ENCODE measurements at regions not wholly inside any gene's neighbourhood (a gene's known extent, or its start where the extent isn't known, plus 50 kb on each side); places are given as distances from the start of the nearest gene placed in this dataset.
"Not testable (repeated sequence)": the region's sequence is repeated elsewhere in the genome, so short reads cannot be mapped to it uniquely, and the experiment has no call there.

DNA sequence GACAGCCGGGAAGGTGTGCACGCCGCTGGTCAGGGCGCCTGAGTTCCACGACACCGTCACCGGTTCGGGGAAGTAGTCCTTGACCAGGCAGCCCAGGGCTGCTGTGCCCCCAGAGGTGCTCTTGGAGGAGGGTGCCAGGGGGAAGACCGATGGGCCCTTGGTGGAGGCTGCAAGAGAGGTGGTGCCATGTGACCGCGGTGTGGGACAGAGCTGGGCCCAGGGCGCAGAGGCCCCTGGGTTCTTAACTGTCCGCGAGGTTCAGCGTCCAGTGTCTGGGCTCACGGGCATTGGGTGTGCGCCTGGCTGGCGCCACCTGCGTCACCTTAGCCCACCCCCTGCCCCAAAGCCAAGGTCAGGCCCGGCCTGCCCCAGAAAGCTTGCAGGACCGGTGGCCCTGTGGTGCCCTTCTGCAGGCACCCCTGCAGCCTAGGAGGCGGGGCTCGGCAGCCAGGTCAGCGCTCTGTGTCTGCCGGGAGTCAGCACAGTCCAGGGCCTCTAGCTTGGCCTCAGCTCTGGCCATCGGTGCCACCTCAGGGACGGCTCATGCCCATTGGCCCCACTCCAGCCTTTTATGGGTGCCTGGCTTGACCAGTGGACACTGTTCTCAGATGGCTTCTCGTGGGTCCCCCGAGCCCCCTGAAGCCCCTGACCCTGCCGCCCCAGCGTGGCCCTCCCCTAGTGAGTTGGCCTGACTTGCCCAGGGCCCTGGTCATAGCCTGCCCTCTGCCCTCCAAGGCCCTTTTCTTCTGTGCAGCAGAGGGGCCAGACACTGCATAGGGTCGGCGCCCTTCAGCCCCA is 216.7 kb downstream of the TMEM121 start:
- not testable (repeated sequence) for DNase-seq

GRCh38 chr14:105744213-105744787 is 217.9 kb downstream of the TMEM121 start:
- DNase-seq: not testable (repeated sequence)

- no peak for DNase-seq
These were observed 219.2 kb downstream of the TMEM121 start for GRCh38 chr14:105745433-105746123.

- DNase-seq: no peak
These were observed 219.7 kb downstream of the TMEM121 start for GRCh38 chr14:105746124-105746514.

DNA sequence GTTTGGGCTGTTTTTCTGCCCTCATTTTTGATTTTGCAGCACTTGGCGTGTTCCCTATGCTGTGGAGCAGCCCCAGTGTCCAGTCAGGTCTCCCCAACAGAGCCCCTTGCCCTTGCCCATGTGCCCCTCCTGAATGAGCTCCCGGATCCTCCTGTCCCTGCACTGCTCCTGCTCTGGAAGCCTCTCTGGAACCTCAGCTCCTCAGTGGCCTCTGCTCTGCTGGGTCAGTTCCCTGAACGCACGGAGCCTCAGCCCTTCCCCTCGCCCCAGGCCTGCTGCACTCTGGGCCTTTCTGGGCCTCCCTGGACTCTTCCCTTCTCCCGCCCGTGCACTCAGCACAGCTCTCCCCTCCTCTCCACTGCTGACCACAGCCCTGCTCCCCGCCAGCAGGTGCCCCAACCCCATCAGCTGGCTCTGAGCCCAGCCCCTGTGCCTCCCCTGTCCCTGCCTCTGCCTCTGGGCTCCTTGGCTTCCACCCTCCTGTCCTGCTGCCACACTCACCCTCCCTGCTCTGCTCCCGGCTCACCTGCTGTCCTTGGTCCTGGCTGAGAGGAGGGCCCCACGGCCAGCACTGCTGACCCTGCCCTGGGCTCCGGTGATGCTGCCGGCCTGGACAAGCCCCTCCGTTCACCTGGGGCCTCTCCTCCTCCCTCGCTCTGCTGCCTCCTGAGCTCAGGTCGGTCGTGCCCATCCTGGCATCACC is 220.6 kb downstream of the TMEM121 start:
- DNase-seq: not testable (repeated sequence)

DNA sequence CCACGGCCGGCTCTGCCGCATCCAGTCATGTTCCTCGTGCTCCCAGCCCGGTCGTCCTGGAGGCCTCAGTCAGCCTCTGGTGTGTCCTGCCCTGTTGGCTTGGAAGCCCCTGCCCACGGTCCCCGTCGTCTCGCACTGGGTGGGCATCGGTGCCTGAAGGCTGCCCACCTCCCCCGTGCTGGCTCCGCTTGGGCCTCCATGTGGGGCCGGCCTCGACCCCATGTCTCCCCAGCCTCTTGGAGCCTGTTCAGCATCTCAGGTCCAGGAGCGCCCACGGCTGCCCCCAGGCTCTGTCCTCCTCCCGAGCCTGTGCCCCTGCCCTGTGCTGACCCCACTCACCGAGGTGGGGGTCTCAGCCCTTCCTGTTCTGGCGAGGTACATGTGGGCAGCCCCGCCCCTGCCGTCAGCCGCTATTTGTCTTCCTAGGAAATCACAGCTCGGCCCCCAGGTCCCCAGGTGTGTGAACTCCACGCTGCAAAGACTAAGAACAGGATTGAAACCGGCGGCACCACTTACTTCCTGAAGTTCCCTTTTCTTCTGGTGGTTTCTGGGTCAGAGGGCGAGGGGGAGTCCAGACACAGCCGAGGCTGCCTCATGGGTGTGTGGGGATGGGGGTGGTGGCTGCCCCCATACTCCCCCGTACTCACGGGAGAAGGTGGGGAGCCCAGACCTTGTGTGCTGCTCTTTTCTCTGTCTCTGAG is 221.3 kb downstream of the TMEM121 start:
- not testable (repeated sequence) for DNase-seq

DNA sequence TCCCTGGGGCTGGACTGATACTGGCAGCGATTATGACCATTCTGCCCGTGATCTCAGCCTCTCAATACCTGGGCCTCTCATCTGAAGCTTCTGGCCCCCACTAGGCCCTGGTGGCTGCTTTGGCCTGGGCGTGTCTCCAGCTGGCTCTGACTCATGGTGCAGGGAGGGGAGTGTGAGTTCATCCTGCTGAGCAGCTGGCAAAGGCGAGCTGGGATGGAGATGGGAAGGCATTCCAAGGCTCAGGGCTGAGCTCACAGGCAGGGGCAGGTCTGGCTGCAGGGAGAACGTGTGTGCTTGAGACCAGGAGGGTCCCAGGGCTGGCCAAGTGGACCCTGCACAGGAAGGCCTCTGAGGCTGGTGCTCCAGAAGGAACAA is 221.8 kb downstream of the TMEM121 start:
- no peak for DNase-seq

- DNase-seq: not testable (repeated sequence)
These were observed 222.3 kb downstream of the TMEM121 start for GRCh38 chr14:105748710-105749109.

GRCh38 chr14:105749870-105750541 is 223.6 kb downstream of the TMEM121 start:
- not testable (repeated sequence) for DNase-seq

DNA sequence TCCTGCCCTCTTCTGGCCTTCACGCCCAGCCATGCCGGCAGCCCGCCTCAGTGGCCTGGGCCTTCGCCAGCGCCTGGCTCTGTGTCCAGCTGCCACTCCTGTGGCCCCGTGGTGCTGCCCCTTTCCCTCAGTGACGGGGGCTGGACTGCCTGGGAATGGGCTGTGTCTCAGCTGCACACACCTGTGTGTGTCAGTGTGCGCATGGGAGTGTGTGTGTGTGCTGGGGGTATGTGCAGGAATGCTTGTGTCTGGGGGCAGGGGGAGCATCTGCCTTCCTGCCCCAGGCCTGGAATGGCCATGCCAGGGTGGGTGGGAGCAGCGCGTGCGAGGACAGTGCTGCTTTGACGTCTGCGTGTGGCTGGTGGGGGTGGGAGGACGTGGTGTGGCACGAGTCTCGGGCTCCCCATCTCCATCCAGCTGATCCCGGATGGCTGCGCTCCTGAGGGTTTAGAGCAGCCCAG is 224.9 kb downstream of the TMEM121 start:
- not testable (repeated sequence) for DNase-seq

DNA sequence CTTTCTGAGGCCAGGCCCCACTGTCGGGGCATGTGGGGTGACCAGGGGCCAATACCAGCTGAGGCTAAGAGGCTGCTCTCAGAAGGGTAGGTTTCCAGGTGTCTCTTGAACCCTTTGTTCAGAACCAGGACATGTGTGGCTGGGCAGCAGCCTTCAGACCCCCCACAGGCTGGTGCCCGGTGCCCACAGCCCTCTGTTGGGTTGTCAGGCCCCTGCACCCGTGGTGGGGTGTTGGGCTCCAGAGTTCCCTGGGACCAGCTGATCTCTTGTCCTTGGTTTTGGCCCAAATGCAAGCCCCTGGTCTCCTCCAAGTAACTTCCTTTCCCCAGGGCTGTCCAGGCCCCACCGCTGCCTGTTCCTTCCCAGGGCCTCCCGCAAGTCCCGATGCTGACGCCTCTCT is 226.0 kb downstream of the TMEM121 start:
- not testable (repeated sequence) for DNase-seq

DNA sequence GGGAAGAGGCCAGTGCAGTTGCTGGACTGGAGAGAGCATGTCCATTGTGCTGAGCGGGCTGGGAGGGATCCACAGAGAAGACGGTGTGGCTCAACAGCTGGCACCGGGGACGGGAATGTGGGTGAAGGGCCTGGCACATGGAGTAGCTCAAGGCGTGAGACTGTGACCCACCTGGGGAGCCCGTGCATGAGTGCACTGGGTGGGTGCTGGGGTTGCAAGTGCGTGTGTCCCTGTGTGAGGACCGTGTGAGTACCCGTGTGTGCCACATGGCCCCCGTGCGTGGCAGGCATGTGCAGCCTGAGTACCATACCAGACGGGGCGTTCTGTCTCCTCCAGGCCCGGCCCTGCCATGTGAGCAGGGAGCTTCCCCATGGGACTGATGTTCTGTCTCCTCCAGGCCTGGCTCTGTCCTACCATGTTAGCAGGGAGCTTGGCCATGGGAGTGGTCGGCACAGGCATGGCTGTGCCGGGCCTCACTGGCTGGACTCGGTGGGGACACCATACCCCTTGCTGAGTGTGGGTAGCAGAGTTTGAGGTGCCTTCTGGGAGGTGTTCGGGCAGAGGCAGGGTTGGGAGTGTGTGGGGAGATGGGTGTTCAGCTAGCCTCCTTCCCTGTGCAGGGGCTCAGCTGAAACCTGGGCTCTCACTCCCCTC is 234.4 kb downstream of the TMEM121 start:
- DNase-seq: no peak

- DNase-seq: not testable (repeated sequence)
These were observed 235.0 kb downstream of the TMEM121 start for GRCh38 chr14:105761345-105761740.

GRCh38 chr14:105761842-105762241 is 235.5 kb downstream of the TMEM121 start:
- DNase-seq: no peak

DNA sequence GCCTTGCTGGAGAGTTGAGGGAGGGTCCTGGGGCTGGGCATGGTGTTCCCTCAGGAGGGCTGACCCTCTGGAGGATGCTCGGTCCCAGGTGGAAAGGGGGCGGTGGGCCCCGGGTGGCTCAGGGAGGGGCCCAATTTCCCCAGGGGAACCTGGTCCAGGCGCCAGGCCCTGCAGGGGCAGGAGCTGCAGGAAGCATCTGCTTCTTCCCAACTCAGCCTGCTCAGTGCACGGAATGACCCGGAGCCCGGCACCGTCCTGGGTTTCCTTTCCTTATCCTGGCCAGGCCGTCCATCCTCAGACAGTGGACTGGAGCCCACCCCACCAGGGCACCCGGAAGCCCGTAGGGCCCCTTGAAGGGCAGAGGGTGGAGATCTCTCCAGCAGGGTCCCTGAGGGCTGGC is 235.9 kb downstream of the TMEM121 start:
- not testable (repeated sequence) for DNase-seq

- DNase-seq: not testable (repeated sequence)
These were observed 238.0 kb downstream of the TMEM121 start for GRCh38 chr14:105764254-105764901.

- not testable (repeated sequence) for DNase-seq
These were observed 238.9 kb downstream of the TMEM121 start for GRCh38 chr14:105765072-105765825.

DNA sequence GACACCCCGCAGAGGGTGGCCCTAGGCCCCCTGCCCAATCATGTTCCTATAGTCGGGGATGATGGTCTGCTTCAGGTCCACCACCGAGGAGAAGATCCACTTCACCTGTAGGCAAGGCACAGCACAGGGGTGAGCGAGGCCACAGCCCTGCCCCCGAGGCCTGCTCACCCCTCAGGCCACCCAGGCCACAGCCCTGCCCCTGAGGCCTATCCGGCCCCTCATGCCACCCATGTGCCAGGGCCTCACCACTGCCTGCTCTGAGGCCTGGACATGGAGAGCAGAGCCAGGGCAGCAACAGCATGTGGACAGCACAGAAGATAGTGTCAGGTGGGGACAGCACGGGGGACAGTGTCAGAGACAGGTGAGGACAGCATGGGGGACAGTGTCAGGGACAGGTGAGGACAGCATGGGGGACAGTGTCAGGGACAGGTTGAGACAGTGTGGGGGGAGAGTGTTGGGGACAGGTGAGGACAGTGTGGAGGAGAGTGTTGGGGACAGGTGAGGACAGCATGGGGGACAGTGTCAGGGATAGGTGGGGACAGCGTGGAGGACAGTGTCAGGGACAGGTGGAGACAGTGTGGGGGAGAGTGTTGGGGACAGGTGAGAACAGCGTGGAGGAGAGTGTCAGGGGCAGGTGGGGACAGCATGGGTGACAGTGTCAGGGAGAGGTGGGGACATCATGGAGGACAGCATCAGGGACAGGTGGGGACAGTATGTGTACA is 239.7 kb downstream of the TMEM121 start:
- no peak for DNase-seq

DNA sequence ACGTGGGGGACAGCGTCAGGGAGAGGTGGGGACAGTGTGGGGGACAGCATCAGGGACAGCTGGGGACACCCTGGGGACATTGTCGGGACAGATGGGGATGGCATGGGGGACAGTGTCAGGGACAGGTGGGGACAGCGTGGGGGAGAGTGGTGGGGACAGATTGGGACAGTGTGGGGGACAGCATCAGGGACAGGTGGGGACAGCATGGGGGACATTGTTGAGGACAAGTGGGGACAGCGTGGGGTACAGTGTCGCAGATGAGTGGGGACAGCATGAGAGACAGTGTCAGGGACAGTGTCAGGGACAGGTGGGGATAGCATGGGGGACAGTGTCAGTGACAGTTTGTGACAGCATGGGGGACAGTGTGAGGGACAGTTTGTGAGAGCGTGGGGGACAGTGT is 240.9 kb downstream of the TMEM121 start:
- DNase-seq: no peak
